Stomach smooth muscle (tissue), 2 donors: ENCODE measurements at regions not wholly inside any gene's neighbourhood (a gene's known extent, or its start where the extent isn't known, plus 50 kb on each side); places are given as distances from the start of the nearest gene placed in this dataset.

Source experiments
- H3K27ac ChIP-seq: one replicate; pipeline ENCODE4 v1.7.0; 2013; ENCODE audit warnings: mild to moderate bottlenecking, low read length, inconsistent platforms
- H3K27me3 ChIP-seq, 2 donors: one replicate each; pipeline ENCODE4 v1.7.0; 2013; ENCODE audit warnings: low read length in 2 of 2; ENCODE audit not compliant: insufficient read depth in 2 of 2, control insufficient read depth in 1 of 2
- H3K36me3 ChIP-seq, 2 donors: one replicate each; pipeline ENCODE4 v1.7.0; 2013; ENCODE audit warnings: low read length in 2 of 2; ENCODE audit not compliant: control insufficient read depth in 2 of 2, insufficient read depth in 2 of 2
- H3K4me1 ChIP-seq: one replicate; pipeline ENCODE4 v1.7.0; 2013; ENCODE audit warnings: low read length; ENCODE audit not compliant: control insufficient read depth, insufficient read depth
- H3K4me3 ChIP-seq, 2 donors: one replicate each; pipeline ENCODE4 v1.7.0; 2013; ENCODE audit warnings: low read length in 2 of 2
- H3K9ac ChIP-seq, 2 donors: one replicate each; pipeline ENCODE4 v1.7.0; 2013; ENCODE audit warnings: low read length in 2 of 2, mild to moderate bottlenecking in 1 of 2
- H3K9me3 ChIP-seq, 2 donors: one replicate each; pipeline ENCODE4 v1.7.0; 2013; ENCODE audit warnings: low read length in 2 of 2; ENCODE audit not compliant: control insufficient read depth in 2 of 2
- donor health status: healthy.
- donor health status: Pancreatic carcinoma.

GRCh38 chr11:127816962-127817361, 770.4 kb downstream of the ETS1 start:
- Histone ChIP-seq H3K36me3 (no peaks in the 10 kb centered on the region), H3K4me3 (no peak overlapping the region), H3K9ac (no peak overlapping the region), H3K9me3 (no peaks in the 10 kb centered on the region), H3K4me1 (no peaks in the 10 kb centered on the region), H3K27me3 (no peaks in the 10 kb centered on the region), H3K27ac (no peak overlapping the region)

GRCh38 chr11:127815331-127815730, 772.0 kb downstream of the ETS1 start:
- no peaks in the 10 kb centered on the region for H3K4me1 ChIP-seq
- no peaks in the 10 kb centered on the region for H3K9me3 ChIP-seq
- no peaks in the 10 kb centered on the region for H3K36me3 ChIP-seq
- no peaks in the 10 kb centered on the region for H3K27me3 ChIP-seq
- H3K9ac ChIP-seq: no peak overlapping the region
- no peak overlapping the region for H3K27ac ChIP-seq
- H3K4me3 ChIP-seq: no peak overlapping the region

- Histone ChIP-seq H3K9ac (no peak overlapping the region), H3K27ac (no peak overlapping the region), H3K27me3 (no peaks in the 10 kb centered on the region), H3K4me3 (no peak overlapping the region), H3K4me1 (no peaks in the 10 kb centered on the region), H3K36me3 (no peaks in the 10 kb centered on the region), H3K9me3 (no peaks in the 10 kb centered on the region)
These were observed 780.9 kb downstream of the ETS1 start for GRCh38 chr11:127806501-127806900.

- Histone ChIP-seq H3K4me3 (no peak overlapping the region), H3K9ac (no peak overlapping the region), H3K4me1 (no peaks in the 10 kb centered on the region), H3K27me3 (no peaks in the 10 kb centered on the region), H3K9me3 (no peaks in the 10 kb centered on the region), H3K27ac (no peak overlapping the region), H3K36me3 (no peaks in the 10 kb centered on the region)
These were observed 781.6 kb downstream of the ETS1 start for GRCh38 chr11:127805771-127806170.

GRCh38 chr11:127804747-127805400, 782.5 kb downstream of the ETS1 start:
- H3K27me3 ChIP-seq: no peaks in the 10 kb centered on the region
- no peak overlapping the region for H3K9ac ChIP-seq
- no peaks in the 10 kb centered on the region for H3K9me3 ChIP-seq
- no peak overlapping the region for H3K4me3 ChIP-seq
- no peak overlapping the region for H3K27ac ChIP-seq
- no peaks in the 10 kb centered on the region for H3K36me3 ChIP-seq
- H3K4me1 ChIP-seq: no peaks in the 10 kb centered on the region

- no peak overlapping the region for H3K9ac ChIP-seq
- H3K4me3 ChIP-seq: no peak overlapping the region
- H3K36me3 ChIP-seq: no peaks in the 10 kb centered on the region
- H3K9me3 ChIP-seq: peaks cover 0 to under 1% of the 10 kb centered on the region in 2 donors
- no peak overlapping the region for H3K27ac ChIP-seq
- no peaks in the 10 kb centered on the region for H3K27me3 ChIP-seq
- H3K4me1 ChIP-seq: no peaks in the 10 kb centered on the region
These were observed 783.6 kb downstream of the ETS1 start for GRCh38 chr11:127803755-127804154.

- no peaks in the 10 kb centered on the region for H3K4me1 ChIP-seq
- H3K27me3 ChIP-seq: no peaks in the 10 kb centered on the region
- H3K27ac ChIP-seq: no peak overlapping the region
- H3K4me3 ChIP-seq: no peak overlapping the region
- H3K36me3 ChIP-seq: no peaks in the 10 kb centered on the region
- peaks cover 0 to 3% of the 10 kb centered on the region in 2 donors for H3K9me3 ChIP-seq
- H3K9ac ChIP-seq: no peak overlapping the region
These were observed 786.2 kb downstream of the ETS1 start for GRCh38 chr11:127800989-127801688.

GRCh38 chr11:127795326-127795725, 792.0 kb downstream of the ETS1 start:
- Histone ChIP-seq H3K4me1 (no peaks in the 10 kb centered on the region), H3K9me3 (peaks cover 0 to 3% of the 10 kb centered on the region in 2 donors), H3K27ac (no peak overlapping the region), H3K27me3 (no peaks in the 10 kb centered on the region), H3K4me3 (no peak overlapping the region), H3K9ac (no peak overlapping the region), H3K36me3 (no peaks in the 10 kb centered on the region)

GRCh38 chr11:127791844-127792243, 791.3 kb upstream of the KIRREL3 start:
- H3K4me1 ChIP-seq: no peaks in the 10 kb centered on the region
- H3K4me3 ChIP-seq: no peak overlapping the region
- no peaks in the 10 kb centered on the region for H3K27me3 ChIP-seq
- H3K9ac ChIP-seq: no peak overlapping the region
- H3K36me3 ChIP-seq: no peaks in the 10 kb centered on the region
- no peaks in the 10 kb centered on the region for H3K9me3 ChIP-seq
- no peak overlapping the region for H3K27ac ChIP-seq

- H3K36me3 ChIP-seq: no peaks in the 10 kb centered on the region
These were observed 790.0 kb upstream of the KIRREL3 start for GRCh38 chr11:127790592-127790991.

GRCh38 chr11:127789927-127790326, 789.4 kb upstream of the KIRREL3 start:
- Histone ChIP-seq H3K9me3 (no peaks in the 10 kb centered on the region), H3K27me3 (no peaks in the 10 kb centered on the region), H3K36me3 (no peaks in the 10 kb centered on the region), H3K4me1 (no peaks in the 10 kb centered on the region), H3K9ac (no peak overlapping the region), H3K27ac (no peak overlapping the region), H3K4me3 (no peak overlapping the region)

More at GRCh38 chr11:127790592-127790991, 790.0 kb upstream of the KIRREL3 start:
- Histone ChIP-seq H3K4me1 (no peaks in the 10 kb centered on the region), H3K27ac (no peak overlapping the region), H3K9ac (no peak overlapping the region), H3K27me3 (no peaks in the 10 kb centered on the region), H3K9me3 (no peaks in the 10 kb centered on the region), H3K4me3 (no peak overlapping the region)
